Gastroesophageal sphincter (tissue), 4 donors: ENCODE measurements at regions not wholly inside any gene's neighbourhood (a gene's known extent, or its start where the extent isn't known, plus 50 kb on each side); places are given as distances from the start of the nearest gene placed in this dataset.

Source experiments
- ATAC-seq: fragments of 150-250 bp; one replicate; pipeline ENCODE4 v1.9.1; 2016; ENCODE audit warnings: mild to moderate bottlenecking, moderate library complexity
- H3K27ac ChIP-seq, 4 donors: fragments of 200-600 bp; sonication (generic) in 3 of 4; 1 replicate in 3 of 4; 2 replicates in 1 of 4; pipeline ENCODE4 v1.5.1; 2016 to 2019
- H3K27me3 ChIP-seq: fragments of 200-600 bp; sonication (generic); one replicate; pipeline ENCODE4 v1.5.1; 2019
- H3K36me3 ChIP-seq, 2 donors: fragments of 200-600 bp; sonication (generic); one replicate each; pipeline ENCODE4 v1.5.1; 2019; ENCODE audit warnings: control low read depth in 1 of 2
- H3K4me1 ChIP-seq, 3 donors: fragments of 200-600 bp; sonication (generic); 1 replicate in 2 of 3; 2 replicates in 1 of 3; pipeline ENCODE4 v1.5.1; 2016 to 2019; ENCODE audit warnings: control low read depth in 2 of 3
- H3K4me3 ChIP-seq, 2 donors: fragments of 200-600 bp; sonication (generic); one replicate each; pipeline ENCODE4 v1.5.1; 2019; ENCODE audit warnings: mild to moderate bottlenecking in 1 of 2, moderate library complexity in 1 of 2
- H3K9me3 ChIP-seq, 3 donors: fragments of 200-600 bp; sonication (generic); one replicate each; pipeline ENCODE4 v1.5.1; 2017 to 2019; ENCODE audit warnings: control low read depth in 2 of 3
- CTCF ChIP-seq, 4 experiments: fragments of 200-600 bp in 2 of 4; fragments of 450-650 bp in 2 of 4; sonication (generic) in 1 of 4; IDR thresholded peaks; one replicate each; pipeline ENCODE4 v1.5.1; 2017 to 2019; ENCODE audit warnings: antibody characterized with exemption in 4 of 4, mild to moderate bottlenecking in 2 of 4, moderate library complexity in 2 of 4
- EP300 ChIP-seq: sonication (generic); formaldehyde crosslinking; IDR thresholded peaks from one replicate; pipeline ENCODE4 v1.6.1; 2017; ENCODE audit warnings: antibody characterized with exemption, mild to moderate bottlenecking
- POLR2A ChIP-seq, 2 donors: fragments of 450-650 bp; IDR thresholded peaks; one replicate each; pipeline ENCODE4 v1.6.1; 2017; ENCODE audit warnings: antibody characterized with exemption in 2 of 2, mild to moderate bottlenecking in 2 of 2, moderate library complexity in 1 of 2
- POLR2AphosphoS5 ChIP-seq: sonication (generic); formaldehyde crosslinking; IDR thresholded peaks from one replicate; pipeline ENCODE4 v1.6.1; 2017; ENCODE audit warnings: antibody characterized with exemption
- WGBS, 2 donors: methylation state at CpG; one replicate each; pipeline ENCODE4 v1.1.5; 2018; ENCODE audit warnings: low coverage in 1 of 2; 5-methylcytosine and 5-hydroxymethylcytosine counted together

- Histone ChIP-seq H3K27me3 (no peaks in the 10 kb centered on the region), H3K9me3 (no peaks in the 10 kb centered on the region), H3K4me3 (no peak overlapping the region), H3K4me1 (no peaks in the 10 kb centered on the region), H3K36me3 (no peaks in the 10 kb centered on the region), H3K27ac (no peak overlapping the region)
- no peak for ATAC-seq
- WGBS, 2 donors = 82 to 100% methylated on average over 1 to 2 of the region's 2 CpGs
- TF ChIP-seq POLR2AphosphoS5 = no peak
- TF ChIP-seq POLR2A (IDR thresholded peaks at IDR 0.05) = no peak
- no peak for TF ChIP-seq CTCF (IDR thresholded peaks at IDR 0.05)
- TF ChIP-seq EP300 = no peak
Measured at GRCh38 chr12:78448692-78449091, 415.9 kb upstream of the SYT1 start.

- H3K9me3 ChIP-seq = no peaks in the 10 kb centered on the region
- no peak overlapping the region for H3K27ac ChIP-seq
- no peak for ATAC-seq
- no peaks in the 10 kb centered on the region for H3K27me3 ChIP-seq
- 18 to 25% methylated on average over 1 of the region's 1 CpG for WGBS, 2 donors
- H3K4me3 ChIP-seq = no peak overlapping the region
- TF ChIP-seq POLR2AphosphoS5 (no peak), EP300 (no peak), CTCF (IDR thresholded peaks at IDR 0.05) (no peak), POLR2A (IDR thresholded peaks at IDR 0.05) (no peak)
- H3K36me3 ChIP-seq = no peaks in the 10 kb centered on the region
- no peaks in the 10 kb centered on the region for H3K4me1 ChIP-seq
Measured at GRCh38 chr12:78455991-78456390, 408.6 kb upstream of the SYT1 start.

GRCh38 chr12:78457938-78458337 lies 406.6 kb upstream of the SYT1 start:
- ATAC-seq = no peak
- Histone ChIP-seq H3K27ac (no peak overlapping the region), H3K4me3 (no peak overlapping the region), H3K27me3 (no peaks in the 10 kb centered on the region), H3K36me3 (no peaks in the 10 kb centered on the region), H3K4me1 (no peaks in the 10 kb centered on the region), H3K9me3 (no peaks in the 10 kb centered on the region)
- TF ChIP-seq POLR2AphosphoS5 (no peak), CTCF (IDR thresholded peaks at IDR 0.05) (no peak), POLR2A (IDR thresholded peaks at IDR 0.05) (no peak), EP300 (no peak)
- WGBS, 2 donors = 90 to 100% methylated on average over 1 of the region's 1 CpG

GRCh38 chr12:78470354-78471195 lies 394.0 kb upstream of the SYT1 start:
- Histone ChIP-seq H3K36me3 (no peaks in the 10 kb centered on the region), H3K4me1 (no peaks in the 10 kb centered on the region), H3K27ac (no peak overlapping the region), H3K4me3 (no peak overlapping the region), H3K9me3 (no peaks in the 10 kb centered on the region), H3K27me3 (no peaks in the 10 kb centered on the region)
- 85 to 89% methylated on average over 3 of the region's 3 CpGs for WGBS, 2 donors
- ATAC-seq = no peak
- TF ChIP-seq EP300 (no peak), CTCF (IDR thresholded peaks at IDR 0.05) (peak in 1 of 4 experiments; percentile 27)

GRCh38 chr12:78473136-78473535 lies 391.4 kb upstream of the SYT1 start:
- TF ChIP-seq POLR2A (IDR thresholded peaks at IDR 0.05) = no peak
- no peak for TF ChIP-seq EP300
- no peak for TF ChIP-seq POLR2AphosphoS5
- no peaks in the 10 kb centered on the region for H3K27me3 ChIP-seq
- 10 to 26% methylated on average over 2 of the region's 2 CpGs for WGBS, 2 donors

More at GRCh38 chr12:78473136-78473535, 391.4 kb upstream of the SYT1 start:
- no peaks in the 10 kb centered on the region for H3K4me1 ChIP-seq
- no peaks in the 10 kb centered on the region for H3K36me3 ChIP-seq
- H3K4me3 ChIP-seq = no peak overlapping the region
- peaks cover 0 to 11% (median 0%) of the 10 kb centered on the region in 3 donors for H3K9me3 ChIP-seq
- H3K27ac ChIP-seq = no peak overlapping the region
- ATAC-seq = no peak
